SK-MEL-5 (cell line): ENCODE measurements at regions not wholly inside any gene's neighbourhood (a gene's known extent, or its start where the extent isn't known, plus 50 kb on each side); places are given as distances from the start of the nearest gene placed in this dataset.
"Not testable (repeated sequence)": the region's sequence is repeated elsewhere in the genome, so short reads cannot be mapped to it uniquely, and the experiment has no call there.

Experiments used
- DNase-seq: peaks from one replicate; pipeline ENCODE4 v3.0.0-alpha.2; 2016; ENCODE audit warnings: low read depth, low spot score
- in situ Hi-C: cut with HindIII; loops from 2 replicates; pipeline ENCODE4 v1.10.0; 2016; ENCODE audit warnings: low sequenced_read_pairs, high pct_unique_total_duplicates, low pct_unique_long_range_greater_than_20kb

DNA sequence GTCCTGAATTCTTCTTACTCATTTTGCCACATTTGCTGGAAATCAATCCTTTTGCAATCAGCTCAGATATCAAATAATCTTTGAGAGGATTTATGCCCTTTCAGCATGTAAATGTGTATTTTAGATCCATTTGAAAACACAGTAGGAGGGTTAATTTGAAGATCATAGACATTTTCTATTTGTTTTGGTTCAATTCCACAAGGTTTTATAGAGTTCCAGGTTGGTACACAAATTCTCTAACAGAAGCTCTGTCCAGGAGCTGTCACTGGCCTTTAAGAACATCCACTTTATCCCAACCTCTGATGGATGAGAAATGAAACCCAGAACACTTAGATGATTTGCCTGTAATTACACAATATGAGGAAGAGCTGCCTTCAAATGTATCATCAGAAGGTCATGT lies 157.3 kb upstream of the CHAC2 start:
- no peak for DNase-seq
- in situ Hi-C loops: no loop called here

DNA sequence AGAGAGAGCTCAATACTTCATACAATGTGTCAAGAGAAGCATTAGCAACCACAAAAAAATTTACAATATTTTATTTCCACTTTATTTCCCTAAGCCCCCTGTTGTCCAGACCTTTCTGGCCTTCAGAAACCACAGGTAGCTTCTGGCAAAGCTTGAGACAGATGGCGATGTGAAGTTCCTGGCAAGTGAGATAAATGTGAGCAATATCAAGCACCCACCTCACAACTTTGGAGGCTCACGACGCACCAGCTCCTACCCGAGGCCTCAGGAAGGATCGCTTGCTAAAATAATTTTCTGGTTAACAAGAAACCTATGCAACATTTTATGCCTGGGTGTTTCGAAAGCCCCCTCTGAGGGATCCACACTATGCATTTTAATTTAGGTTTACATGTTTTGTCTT lies 158.1 kb upstream of the CHAC2 start:
- in situ Hi-C loops: no loop called here

DNA sequence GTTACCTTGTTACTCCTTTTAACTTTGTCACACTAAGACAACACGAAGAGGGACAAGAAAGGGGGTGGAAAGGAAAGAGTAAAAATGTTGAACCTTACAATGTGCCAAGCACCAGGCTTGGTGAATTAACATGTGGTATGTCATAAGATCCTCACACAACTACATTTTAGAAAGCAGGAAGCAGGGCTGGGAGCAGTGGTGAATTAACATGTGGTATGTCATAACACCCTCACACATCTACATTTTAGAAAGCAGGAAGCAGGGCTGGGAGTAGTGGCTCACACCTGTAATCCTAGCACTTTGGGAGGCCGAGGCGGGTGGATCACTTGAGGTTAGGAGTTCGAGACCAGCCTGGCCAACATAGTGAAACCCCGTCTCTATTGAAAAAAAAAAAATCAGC lies 159.3 kb upstream of the CHAC2 start:
- in situ Hi-C loops: no loop called here

More for the DNA sequence above, 158.1 kb upstream of the CHAC2 start:
- peak; percentile 16 for DNase-seq

DNA sequence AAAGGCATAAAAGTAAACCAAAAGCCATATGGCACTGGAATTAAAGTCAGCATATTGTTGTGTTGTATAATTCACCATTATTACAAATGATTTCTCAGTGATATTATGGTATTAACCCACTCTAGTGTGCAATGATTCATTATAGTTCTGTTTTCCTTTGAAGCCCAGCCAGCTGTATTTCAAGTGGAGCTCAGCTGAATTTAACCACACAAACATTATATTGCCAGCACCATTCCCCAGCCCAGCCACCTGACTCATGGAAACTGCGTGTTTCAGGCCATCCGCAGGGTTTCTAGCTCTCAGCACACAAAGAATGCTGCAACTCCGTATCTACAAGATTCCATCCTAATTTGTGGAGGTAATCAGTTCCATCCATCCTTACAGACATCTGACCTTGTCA lies 166.8 kb upstream of the CHAC2 start:
- in situ Hi-C loops: no loop called here
- no peak for DNase-seq

More for the DNA sequence above, 159.3 kb upstream of the CHAC2 start:
- DNase-seq: no peak

DNA sequence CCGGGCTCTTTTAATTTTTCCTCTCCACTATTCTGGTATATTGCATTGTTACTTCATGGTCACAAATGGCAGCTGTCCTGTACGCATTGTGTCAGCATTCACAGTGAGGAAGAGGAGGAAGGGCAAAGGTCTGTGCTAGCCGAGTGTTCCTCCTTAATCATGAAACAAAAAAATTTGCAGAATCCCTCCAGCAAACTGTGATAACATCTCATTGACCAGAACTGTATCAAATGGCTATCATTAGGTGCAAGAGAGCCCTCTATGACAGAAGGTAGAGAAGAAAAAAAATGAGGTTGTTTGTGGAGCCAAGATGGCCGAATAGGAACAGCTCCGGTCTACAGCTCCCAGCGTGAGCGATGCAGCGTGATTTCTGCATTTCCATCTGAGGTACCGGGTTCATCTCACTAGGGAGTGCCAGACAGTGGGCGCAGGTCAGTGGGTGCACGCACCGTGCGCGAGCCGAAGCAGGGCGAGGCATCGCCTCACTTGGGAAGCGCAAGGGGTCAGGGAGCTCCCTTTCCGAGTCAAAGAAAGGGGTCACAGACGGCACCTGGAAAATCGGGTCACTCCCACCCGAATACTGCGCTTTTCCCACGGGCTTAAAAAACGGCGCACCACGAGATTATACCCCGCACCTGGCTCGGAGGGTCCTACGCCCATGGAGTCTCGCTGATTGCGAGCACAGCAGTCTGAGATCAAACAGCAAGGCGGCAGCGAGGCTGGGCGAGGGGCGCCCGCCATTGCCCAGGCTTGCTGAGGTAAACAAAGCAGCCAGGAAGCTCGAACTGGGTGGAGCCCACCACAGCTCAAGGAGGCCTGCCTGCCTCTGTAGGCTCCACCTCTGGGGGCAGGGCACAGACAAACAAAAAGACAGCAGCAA lies 180.6 kb upstream of the CHAC2 start:
- in situ Hi-C loops, DNase-seq: not testable (repeated sequence)

DNA sequence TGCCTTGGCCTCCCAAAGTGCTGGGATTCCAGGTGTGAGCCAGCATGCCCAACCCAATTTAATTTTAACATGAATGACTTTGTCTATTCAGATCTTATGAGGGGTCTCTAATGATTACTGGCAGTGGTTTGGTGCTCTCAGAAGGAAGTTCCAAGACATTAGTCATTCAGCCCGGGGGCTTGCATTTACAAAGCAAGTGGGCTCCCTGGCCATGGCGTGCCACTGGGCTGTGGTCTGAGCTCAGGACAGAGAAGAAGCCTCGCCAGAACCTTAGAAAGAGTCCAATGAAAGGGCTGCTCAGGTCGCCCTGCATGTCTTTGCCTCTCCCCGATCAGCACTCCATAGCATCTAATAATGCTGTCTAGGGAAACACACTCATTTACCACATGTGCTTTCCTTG lies 182.6 kb upstream of the CHAC2 start:
- in situ Hi-C loops: no loop called here

DNA sequence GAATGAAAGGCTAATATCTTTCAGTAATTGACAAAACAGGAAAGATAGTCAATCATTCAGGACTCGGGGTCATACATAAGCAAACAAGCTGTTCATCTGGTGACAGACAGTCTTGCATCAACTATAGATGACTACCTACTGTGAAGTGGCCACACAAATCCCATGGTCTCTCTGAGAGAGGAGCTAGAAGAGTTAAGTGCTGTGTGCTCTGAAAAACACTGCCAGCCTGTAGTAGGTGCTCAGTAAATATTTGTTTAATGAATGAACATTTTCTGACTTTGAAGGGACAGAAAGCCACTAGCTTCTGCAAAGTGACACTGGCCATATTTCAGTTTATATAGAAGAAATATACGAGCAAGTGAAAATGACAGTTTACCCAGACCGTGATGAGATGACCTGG lies 184.0 kb upstream of the CHAC2 start:
- in situ Hi-C loops: no loop called here

More for the DNA sequence above, 182.6 kb upstream of the CHAC2 start:
- peak; percentile 20 for DNase-seq

DNA sequence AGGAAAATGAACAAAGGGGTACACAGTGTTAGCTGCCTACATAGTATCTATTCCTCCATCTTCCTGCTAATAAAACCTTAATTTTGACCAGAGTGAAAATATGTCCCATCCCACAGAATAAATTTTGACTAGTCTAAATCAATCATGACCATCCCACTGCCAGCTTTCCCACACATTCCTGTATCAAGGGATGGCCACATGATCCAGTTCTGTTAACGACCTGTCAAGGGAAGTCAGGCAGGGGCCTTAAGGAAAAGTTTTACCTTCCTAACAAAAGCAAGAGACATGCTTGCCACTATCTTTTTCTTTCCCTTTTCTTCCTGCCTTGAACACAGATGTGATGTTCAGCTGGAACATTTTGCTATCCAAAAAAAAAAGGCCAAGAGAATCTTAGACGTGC lies 185.0 kb upstream of the CHAC2 start:
- in situ Hi-C loops: no loop called here
- DNase-seq: no peak

More for the DNA sequence above, 184.0 kb upstream of the CHAC2 start:
- DNase-seq: no peak

DNA sequence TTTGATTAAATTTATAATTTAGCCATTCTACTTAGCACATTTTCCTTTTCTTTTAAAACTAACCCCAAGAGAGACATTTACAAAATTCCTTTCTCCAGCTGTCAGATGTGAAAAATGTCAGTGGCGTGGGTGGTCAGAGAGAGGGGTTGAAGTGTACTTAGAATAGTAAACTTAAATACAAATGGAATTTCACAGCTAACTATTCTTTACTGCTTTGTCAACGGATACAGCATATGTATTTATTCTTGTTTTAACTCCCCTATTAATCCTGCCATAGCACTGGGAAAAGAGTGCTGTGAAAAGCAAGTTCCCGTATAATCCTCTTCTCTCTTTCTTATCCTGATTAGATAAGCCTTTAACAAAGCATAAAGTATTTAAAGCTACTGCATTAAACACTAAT lies 191.4 kb upstream of the CHAC2 start:
- in situ Hi-C loops: no loop called here

DNA sequence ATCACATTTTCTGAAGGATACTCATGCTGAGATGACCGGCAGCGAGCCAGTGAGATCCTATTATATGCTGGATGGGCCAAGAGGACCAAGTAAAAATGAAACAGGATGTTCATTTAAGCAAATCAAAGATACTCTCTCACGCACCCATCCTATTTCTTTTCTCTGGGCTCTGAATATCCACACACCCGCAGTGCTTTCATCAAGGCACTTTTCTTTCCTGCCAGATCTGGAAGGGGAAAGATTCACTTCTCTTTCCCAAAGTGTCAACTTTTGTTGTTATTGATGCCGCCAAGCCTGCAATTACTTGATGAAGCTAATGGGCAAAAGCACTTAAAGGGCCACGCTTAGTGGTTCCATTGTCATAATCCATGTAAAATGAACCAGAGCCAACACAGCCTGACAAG lies 191.9 kb upstream of the CHAC2 start:
- DNase-seq: no peak
- in situ Hi-C loops: no loop called here

More for the DNA sequence above, 191.4 kb upstream of the CHAC2 start:
- DNase-seq: no peak

DNA sequence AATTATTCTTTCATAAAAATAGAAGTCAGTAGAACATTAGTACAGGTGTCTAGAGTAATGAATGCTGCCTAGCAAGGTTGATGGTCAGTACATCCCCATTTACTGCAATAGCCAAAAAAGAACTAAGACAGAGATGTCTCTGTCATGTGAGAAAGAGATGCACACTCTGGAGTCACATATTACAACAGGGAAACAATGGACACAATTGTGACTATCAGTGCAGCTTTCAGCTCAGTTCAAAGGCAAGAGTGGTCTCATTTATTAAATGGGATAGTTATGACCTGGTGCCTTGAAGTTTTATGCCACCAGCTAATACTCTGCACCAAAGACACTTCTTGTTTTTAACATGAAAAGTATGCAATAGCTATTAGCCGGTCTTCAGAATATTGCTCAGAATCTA lies 194.9 kb upstream of the CHAC2 start:
- DNase-seq: peak; percentile 71
- in situ Hi-C loops: no loop called here

DNA sequence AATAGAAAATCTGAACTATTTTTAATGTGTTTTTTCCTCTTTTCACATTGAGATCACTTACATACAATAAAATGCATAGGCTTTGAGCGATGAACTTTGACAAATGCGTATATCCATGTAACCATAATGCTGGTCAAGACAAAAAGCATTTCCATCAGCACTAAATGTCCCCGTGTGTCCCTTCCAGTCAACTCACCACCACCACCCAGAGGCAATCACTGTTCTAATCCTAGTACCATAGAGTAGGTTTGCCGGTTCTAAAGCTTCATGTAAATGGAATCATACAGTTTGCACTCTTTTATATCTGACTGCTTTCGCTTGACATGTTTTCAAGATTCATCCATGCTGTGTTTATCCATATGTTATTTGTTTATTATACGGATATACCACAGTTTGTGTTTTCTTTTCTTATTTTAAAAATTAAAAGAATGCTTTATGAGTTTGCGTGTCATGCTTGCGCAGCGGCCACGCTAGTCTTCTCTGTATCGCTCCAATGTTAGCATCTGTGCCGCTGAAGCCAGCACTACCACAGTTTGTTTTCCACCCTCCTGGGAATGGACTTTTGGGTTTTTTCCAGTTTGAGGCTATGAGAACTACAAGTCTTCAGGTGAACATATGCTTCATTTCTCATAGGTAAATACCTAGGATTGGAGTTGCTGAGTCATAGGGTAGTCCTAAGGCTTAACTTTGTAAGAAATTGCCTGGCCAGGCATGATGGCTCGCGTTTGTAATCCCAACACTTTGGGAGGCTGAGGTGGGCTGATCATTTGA lies 197.5 kb upstream of the CHAC2 start:
- DNase-seq: peak; percentile 39
- in situ Hi-C loops: no loop called here

DNA sequence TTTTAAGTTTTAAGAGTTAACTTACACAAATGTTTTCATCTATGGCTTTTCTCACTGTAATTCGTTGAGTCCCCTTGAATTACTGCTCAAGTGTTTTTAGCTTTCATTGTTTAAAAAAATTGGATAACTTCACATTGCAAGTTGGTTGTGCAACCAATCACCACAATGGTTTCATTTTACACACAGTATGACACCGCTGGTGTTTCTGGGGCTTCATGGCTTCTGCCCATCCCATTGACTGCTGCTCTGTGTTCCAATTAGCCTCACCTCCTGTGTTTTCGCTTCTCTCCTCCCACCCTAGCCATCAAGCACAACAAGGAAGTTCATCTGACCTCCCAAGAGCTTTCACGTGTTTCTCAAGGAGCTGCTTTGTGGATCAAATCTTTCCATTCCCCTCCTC lies 199.1 kb upstream of the CHAC2 start:
- in situ Hi-C loops: no loop called here
- DNase-seq: peak; percentile 49

DNA sequence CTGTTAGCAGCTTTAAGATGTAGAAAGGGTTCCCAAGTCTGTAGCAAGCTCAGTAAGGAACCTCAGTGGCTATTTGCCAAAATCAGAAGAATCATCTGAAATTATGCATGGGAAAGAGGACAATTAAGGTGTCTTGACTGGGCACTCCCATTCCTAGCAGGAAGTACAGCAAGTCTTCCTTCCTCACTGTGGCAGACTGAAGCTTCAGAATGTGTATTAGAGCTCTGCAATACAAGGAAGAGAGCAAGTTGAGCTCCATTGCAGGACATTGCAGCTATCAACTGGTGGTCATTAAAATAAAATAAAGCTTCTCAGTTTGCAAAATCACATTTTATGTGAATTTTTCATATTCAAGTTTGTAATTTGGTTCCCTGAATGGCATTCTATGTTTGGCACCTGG lies 200.5 kb upstream of the CHAC2 start:
- in situ Hi-C loops: no loop called here
- DNase-seq: no peak

DNA sequence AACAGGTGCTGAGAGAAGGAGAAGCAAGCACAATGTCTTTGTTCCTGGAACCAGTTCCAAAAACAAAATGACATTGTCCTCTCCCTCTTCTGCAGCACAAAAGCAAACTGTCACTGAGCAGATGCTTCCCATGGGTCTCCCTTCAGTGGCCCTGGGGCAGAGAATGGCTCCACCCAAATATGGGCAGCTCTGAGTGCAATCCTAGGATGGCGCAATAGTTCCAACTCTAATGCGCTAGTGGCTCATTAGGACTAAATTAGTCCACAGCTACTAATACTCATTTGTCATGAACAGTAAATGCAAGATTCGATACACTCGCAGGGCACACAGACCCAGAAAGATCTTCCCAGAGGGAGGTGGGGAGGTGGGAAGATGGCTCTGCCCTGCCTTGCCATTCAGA lies 205.2 kb upstream of the CHAC2 start:
- no peak for DNase-seq
- in situ Hi-C loops: no loop called here

DNA sequence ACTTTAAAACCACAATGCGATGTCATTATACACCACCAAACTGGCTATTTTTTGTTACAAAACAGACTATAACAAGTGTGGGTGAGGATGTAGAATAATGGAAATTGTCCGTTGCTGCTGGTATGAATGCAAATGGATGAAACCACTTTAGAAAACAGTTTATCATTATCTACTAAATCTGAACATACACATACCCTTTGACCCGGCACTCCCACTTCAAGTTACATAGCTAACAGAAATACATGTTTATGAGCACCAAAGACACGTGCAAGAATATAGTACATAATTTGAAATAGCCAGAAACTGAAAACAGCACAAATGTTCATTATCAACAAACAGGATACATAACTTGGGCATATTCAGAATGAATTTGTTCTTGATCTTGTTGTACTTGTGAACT lies 206.4 kb upstream of the CHAC2 start:
- in situ Hi-C loops: no loop called here
- no peak for DNase-seq

DNA sequence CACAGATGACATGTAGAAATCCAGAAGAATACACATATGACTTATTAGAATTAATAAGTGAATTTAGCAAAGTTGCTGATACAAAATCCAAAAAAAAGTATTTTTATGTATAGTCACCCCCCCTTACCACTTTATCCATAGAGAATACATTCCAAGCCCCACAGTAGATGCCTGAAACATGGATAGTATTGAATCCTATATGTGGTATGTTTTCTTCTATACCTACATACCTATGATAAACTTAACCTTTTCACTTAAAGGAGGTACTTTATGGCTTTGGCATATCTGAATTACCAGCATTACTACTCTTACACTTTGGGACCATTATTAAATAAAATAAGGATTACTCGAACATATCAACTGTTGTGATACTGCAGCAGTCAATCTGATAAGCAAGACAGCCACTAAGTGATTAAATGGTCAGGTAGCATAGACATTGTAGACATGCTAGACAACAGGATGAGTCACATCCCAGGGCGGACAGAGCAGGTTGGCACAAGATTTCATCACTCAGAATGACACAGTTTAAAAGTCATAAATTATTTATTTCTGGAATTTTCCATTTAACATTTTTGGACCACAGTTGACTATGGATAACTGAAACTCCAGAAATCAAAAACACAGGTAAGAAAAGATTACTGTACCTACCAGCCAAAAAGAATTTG lies 208.2 kb upstream of the CHAC2 start:
- no peak for DNase-seq
- in situ Hi-C loops: no loop called here

DNA sequence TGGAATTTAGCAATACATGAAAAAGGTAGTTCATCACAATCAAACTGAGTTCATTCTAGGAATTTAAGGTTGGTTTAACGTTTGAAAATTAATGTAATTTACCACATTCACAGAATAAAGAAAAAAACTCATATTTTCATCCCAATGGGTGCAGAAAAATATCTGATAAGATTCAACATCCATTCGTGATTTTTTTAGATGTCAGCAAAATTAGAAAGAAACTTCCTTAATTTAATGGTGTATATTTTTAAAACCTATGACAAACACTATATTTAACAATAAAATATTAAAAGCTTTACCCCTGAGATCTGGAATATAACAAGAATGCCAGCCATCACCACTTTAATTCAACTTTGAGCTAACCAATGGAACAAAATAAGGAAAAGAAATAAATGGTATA lies 208.7 kb upstream of the CHAC2 start:
- in situ Hi-C loops: no loop called here
- DNase-seq: no peak
